ENCODE measurements at regions not wholly inside any gene's neighbourhood (a gene's known extent, or its start where the extent isn't known, plus 50 kb on each side); places are given as distances from the start of the nearest gene placed in this dataset.

DNA sequence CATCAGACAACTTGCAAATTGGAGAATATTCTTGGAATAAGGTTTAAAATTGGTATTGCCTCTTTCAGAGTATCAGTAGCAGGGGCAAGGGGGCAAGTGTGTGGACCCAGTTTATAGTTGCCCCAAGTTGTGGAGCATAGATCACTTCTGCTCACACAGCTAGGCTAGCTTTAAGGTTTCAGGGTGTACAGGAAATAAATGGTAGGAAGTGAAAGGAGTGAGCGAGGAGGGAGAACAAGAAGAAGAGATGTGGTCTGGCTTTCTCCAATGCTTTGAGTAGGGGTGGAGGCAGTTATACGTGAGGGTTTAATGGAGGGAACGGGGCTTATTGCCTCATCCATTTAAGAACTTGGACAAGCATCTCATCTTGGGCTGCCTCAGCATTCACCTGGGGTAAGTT is 290.0 kb upstream of the CFAP20DC start:
- no peak for DNase-seq (ENCODE audit: low read depth)

- DNase-seq (ENCODE audit: low read depth): no peak
Observed at GRCh38 chr3:59338934-59339333, 289.1 kb upstream of the CFAP20DC start.

- no peak for DNase-seq (ENCODE audit: low read depth)
Observed at GRCh38 chr3:59335338-59335737, 285.5 kb upstream of the CFAP20DC start.

- DNase-seq (ENCODE audit: low read depth): no peak
Observed at GRCh38 chr3:59334585-59334984, 284.8 kb upstream of the CFAP20DC start.

GRCh38 chr3:59327376-59327808 is 277.6 kb upstream of the CFAP20DC start:
- DNase-seq (ENCODE audit: low read depth): peak; percentile 80

DNA sequence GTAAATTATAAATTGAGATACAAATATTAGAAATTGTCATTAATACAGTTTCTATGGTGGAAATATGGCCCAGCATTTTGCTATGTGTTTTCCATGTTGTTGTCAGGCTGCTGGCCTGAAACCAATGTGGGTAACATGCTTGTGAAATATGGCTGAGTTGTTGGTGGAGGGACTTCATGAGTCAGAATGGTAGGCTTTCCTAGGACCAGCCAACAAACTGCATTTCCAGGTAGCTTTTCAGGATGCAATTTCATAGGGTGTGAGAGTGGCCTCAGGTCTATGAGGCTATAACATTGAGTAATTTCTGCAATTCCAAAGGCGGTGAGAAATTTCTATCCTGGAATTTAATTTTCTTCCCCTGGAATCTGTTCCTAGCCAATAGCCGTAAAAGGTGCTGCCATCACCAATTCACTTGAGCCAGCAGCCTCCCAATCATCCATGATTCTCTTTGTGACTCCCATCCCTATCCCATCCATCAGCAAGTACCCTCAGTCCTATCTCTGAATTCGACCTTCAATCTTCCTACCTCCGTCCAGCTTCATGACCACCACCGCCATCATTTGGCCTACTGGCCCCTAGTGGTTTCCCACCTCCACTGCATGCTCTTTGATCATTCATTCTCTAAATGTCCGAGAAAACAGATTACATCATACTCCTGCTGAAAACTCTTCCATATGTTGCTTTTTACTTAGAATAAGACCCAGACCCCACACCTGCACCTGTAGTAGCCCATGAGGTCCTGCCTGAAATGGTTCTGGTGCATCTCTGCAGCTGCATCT is 276.6 kb upstream of the CFAP20DC start:
- DNase-seq (ENCODE audit: low read depth): no peak

DNA sequence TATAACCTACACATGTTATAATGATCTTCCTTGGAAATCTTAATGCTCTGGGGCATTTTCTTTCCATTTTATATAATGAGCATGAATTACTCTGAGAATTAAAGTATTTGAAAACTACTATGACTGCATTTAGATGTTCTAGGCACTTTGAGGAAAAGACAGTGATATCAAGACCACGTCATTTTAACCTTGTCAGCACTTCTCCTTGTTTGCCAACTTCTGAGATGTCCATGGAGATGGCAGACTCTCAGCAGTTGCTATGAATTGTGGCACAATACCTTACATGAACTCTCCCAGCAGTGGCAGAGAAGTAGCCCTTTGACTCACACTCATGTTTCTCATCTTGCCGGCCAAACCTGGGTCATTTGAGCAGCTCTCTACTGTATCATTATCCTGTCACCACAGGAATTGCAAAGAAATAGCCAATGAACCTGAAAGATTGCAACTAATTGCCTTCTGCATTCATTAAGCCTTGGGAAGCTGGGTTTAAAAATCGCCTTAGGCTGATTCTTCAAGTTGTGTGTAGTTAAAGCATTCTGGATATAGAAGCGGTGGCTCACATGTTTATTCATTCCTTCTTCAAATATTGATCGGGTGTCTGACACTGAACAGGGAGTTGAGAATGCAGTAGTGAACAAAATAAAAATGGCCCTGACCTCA is 272.2 kb upstream of the CFAP20DC start:
- DNase-seq (ENCODE audit: low read depth): no peak

DNA sequence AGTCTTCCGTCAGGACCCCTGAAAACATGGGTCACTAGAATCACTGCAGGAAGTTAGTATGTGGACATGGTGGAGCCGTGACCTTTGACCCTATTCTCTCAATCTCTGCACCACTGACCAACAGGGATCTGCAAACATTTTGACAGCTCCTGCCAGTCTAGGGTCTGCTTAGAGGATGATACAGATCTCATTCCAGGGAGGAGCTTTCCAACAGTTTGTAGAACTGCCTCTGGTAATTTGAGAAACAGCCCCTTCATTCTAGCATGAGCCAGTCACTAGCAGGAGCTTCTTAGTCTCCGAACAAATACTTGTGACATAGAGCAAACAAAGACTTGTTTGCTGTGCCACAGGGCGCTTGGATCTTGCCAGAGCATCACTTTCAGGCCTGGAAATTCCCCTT is 270.3 kb upstream of the CFAP20DC start:
- DNase-seq (ENCODE audit: low read depth): no peak

DNA sequence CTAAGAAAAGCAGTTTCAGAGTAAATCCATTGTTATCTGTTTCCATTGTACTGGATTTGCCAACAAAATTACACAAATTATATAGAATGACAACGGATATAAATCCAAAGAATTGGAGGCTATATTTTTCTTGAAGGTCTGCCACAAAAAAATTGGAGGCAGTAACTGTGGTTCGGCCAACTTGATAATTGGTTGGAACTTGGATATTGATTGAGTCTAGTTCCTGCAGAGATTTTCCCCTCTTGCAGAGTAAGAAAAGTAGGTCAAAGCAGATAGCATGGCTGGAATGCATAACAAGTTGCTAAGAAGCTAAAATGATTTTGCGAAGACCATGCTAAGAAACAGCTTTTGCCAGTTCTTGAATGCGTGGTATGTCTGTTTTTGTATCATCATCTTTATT is 269.6 kb upstream of the CFAP20DC start:
- DNase-seq (ENCODE audit: low read depth): no peak

- DNase-seq (ENCODE audit: low read depth): no peak
Observed at GRCh38 chr3:59318881-59319280, 269.1 kb upstream of the CFAP20DC start.

GRCh38 chr3:59317386-59317785 is 267.6 kb upstream of the CFAP20DC start:
- DNase-seq (ENCODE audit: low read depth): no peak

GRCh38 chr3:59316688-59317275 is 267.0 kb upstream of the CFAP20DC start:
- no peak for DNase-seq (ENCODE audit: low read depth)

GRCh38 chr3:59313365-59313764 is 263.5 kb upstream of the CFAP20DC start:
- DNase-seq (ENCODE audit: low read depth): no peak

DNA sequence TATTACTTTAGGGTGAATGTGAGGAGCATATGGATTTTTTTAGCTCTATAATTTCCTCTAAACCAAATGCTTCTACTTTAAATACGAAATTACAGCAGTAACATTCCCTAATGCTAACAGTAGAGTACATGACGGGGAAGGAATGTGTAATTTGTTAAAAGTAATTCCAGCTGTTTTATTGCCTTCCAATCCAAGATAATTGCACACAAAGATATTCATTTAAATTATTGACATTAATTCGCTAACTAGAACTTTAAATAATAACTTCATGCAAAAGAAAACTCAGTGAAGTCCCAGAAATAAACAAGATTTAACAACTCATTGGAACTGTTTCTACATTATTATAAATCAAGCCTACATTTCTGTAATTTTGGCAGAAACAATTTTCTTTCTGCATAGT is 261.4 kb upstream of the CFAP20DC start:
- no peak for DNase-seq (ENCODE audit: low read depth)

DNA sequence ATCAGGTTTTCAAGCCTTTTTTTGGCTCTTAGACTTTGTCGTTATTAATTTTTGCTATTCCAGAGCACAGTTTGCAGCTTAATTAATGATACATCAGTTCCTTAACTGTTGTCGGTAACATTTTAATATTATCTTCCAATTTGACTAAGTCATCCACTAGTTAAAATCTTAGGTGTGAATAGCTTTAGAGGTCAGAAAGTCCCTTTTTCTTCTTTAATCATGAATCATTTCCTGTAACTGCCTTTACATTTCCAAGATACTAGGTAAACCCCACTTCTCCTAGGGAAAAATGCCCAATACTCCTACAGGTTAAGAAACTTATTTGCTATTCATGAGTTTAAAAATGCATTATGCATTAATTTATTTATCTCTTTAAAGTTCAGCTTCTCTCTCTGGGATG is 260.9 kb upstream of the CFAP20DC start:
- DNase-seq (ENCODE audit: low read depth): no peak

DNA sequence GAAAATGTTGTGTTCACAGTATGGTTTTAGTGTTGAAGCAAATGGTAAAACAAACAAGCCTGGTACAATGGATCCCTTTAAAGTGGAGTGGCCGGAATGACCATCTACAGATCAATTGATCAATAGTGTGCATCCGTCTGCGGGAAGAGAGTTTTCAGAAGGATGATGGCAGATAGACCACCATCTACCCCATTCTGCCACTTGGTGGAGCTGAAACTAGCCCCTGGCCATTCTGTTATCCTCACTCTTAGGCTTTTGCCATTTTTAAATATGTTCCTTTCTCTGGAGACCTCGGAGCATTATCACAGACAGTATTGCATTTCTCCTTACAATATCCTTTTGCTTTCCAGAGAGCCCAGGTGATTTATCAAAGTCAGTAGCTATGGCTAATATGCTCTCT is 258.9 kb upstream of the CFAP20DC start:
- no peak for DNase-seq (ENCODE audit: low read depth)

- DNase-seq (ENCODE audit: low read depth): no peak
Observed at GRCh38 chr3:59308001-59308400, 258.2 kb upstream of the CFAP20DC start.

DNA sequence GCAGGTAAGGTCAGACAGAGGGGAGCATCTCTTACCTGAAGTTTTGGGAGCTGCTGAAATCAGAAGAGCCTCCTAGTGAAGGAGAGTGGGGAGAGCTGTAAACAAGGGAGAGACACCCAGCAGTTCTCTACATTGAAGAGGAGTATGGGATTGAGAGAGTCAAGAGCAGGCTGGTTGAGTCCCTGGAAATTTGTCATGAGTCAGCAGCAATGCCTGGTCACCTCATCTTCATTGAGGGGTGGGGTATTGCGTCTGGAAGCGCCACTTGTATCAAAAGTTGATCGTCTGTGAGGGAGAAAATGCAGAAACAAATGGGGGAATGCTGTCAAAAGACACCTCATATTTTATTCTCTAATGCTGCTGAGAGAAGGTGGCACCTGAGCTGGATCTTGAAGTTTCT is 256.6 kb upstream of the CFAP20DC start:
- DNase-seq (ENCODE audit: low read depth): no peak

DNA sequence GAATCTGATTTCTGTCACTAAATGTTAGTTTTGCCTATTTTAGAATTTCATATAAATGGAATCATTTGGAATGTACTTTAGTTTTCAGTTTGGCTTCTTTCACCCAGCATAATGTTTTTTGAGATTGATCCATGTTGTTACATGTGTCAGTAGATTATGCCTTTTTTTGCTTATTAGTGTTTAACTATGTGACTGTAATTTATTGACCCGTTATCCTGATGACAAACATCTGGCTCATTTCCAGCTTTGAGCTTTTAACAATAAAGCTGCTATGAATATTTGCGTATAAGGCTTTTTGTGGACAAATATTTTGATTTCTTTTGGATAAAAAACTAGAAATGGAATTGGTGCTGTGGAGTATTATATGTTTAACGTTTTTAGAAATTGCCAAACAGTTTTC is 254.5 kb upstream of the CFAP20DC start:
- no peak for DNase-seq (ENCODE audit: low read depth)

GRCh38 chr3:59303452-59303851 is 253.6 kb upstream of the CFAP20DC start:
- DNase-seq (ENCODE audit: low read depth): no peak

GRCh38 chr3:59302442-59302841 is 252.6 kb upstream of the CFAP20DC start:
- no peak for DNase-seq (ENCODE audit: low read depth)

DNA sequence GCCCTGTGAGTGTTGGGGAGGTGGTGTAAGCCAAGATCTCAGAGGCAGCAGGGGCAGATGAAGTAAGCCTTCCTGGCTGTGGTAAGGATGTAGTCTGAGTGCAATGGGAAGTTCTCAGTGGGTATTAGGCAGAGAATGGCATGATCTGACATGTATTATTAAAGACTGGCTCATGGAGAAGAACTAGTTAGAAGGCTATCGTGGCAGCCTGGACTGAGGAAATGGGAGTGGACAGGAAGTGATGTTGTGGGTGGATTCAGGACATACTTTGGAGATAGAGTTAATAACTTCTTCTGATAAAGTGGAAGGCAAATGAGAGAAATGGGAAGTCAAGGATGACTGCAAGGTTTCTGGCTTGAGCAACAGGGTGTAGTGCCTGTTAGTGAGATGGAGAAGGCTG is 250.9 kb upstream of the CFAP20DC start:
- no peak for DNase-seq (ENCODE audit: low read depth)

DNA sequence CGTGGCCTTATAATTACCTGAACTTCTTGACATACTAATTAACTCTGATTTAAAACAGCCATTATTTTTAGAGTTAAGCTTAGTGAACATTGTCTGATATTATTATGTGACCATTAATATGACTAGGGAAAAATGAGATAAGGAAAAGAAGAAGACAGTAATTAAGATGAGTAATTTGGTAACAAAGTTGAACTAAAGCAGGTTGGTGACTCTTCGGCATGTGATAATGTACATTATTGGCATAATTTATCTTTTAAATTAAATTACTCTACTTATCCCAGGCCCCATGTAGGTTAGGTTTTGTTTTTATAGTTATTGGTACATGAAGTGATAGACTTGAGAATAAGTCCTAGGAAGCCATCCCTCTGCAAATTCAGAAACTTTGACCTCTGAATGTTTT is 249.7 kb upstream of the CFAP20DC start:
- no peak for DNase-seq (ENCODE audit: low read depth)
